Upper lobe of left lung (tissue), 6 donors: ENCODE measurements at regions not wholly inside any gene's neighbourhood (a gene's known extent, or its start where the extent isn't known, plus 50 kb on each side); places are given as distances from the start of the nearest gene placed in this dataset.

Source experiments
- ATAC-seq, 2 donors: fragments of 200-7000 bp; cut with Tn5 transposase; one replicate each; pipeline ENCODE4 v1.9.1; 2022; ENCODE audit warnings: mild to moderate bottlenecking in 2 of 2, moderate library complexity in 2 of 2; ENCODE audit not compliant: low FRiP score in 2 of 2
- DNase-seq, 2 donors: peaks; one replicate each; pipeline ENCODE4 v3.0.0-alpha.2; 2019 to 2020
- H3K27ac ChIP-seq, 4 donors: fragments of 200-600 bp; sonication (generic); one replicate each; pipeline ENCODE4 v1.5.1; 2016 to 2019
- H3K27me3 ChIP-seq, 4 donors: fragments of 200-600 bp; sonication (generic); one replicate each; pipeline ENCODE4 v1.5.1; 2017 to 2019
- H3K36me3 ChIP-seq, 4 donors: fragments of 200-600 bp; sonication (generic); one replicate each; pipeline ENCODE4 v1.5.1; 2016 to 2019
- H3K4me1 ChIP-seq, 4 donors: fragments of 200-600 bp; sonication (generic); one replicate each; pipeline ENCODE4 v1.5.1; 2018 to 2019
- H3K4me3 ChIP-seq, 4 donors: fragments of 200-600 bp; sonication (generic); one replicate each; pipeline ENCODE4 v1.5.1; 2017 to 2019; ENCODE audit warnings: mild to moderate bottlenecking in 2 of 4, moderate library complexity in 1 of 4
- H3K9me3 ChIP-seq, 4 donors: fragments of 200-600 bp; sonication (generic); one replicate each; pipeline ENCODE4 v1.5.1; 2018 to 2019
- EP300 ChIP-seq, 4 donors: sonication (generic); formaldehyde crosslinking; IDR thresholded peaks; one replicate each; pipeline ENCODE4 v1.5.1; 2017; ENCODE audit warnings: antibody characterized with exemption in 4 of 4, control low read depth in 2 of 4
- POLR2A ChIP-seq, 4 donors: fragments of 450-650 bp; IDR thresholded peaks; one replicate each; pipeline ENCODE4 v1.5.1; 2016 to 2017; ENCODE audit warnings: antibody characterized with exemption in 4 of 4, mild to moderate bottlenecking in 2 of 4
- POLR2AphosphoS5 ChIP-seq, 2 donors: sonication (generic); formaldehyde crosslinking; IDR thresholded peaks; one replicate each; pipeline ENCODE4 v1.5.1; 2017; ENCODE audit warnings: antibody characterized with exemption in 2 of 2
- WGBS, 2 donors: methylation state at CpG; one replicate each; pipeline ENCODE4 v1.1.5; 2017 to 2018; 5-methylcytosine and 5-hydroxymethylcytosine counted together
- TF ChIP-seq, protein P1 (sequence below), 6 experiments: fragments of 450-650 bp in 4 of 6; fragments of 200-600 bp in 2 of 6; sonication (generic) in 2 of 6; IDR thresholded peaks; one replicate each; pipeline ENCODE4 v1.5.1; 2016 to 2019; ENCODE audit warnings: antibody characterized with exemption in 6 of 6
- donor health status: DM: no; HTN: no; CAD: no; lungs with moderate emphysema.
- donor health status: DM: no; HTN: yes; CAD: no; lungs with severe emphysema.

GRCh38 chr18:71020342-71021029 is 731.6 kb downstream of the SOCS6 start:
- WGBS, 2 donors = 79% methylated on average over 3 of the region's 3 CpGs
- Histone ChIP-seq H3K4me3 (no peak overlapping the region), H3K9me3 (no peaks in the 10 kb centered on the region), H3K4me1 (no peaks in the 10 kb centered on the region), H3K27ac (no peak overlapping the region), H3K27me3 (no peaks in the 10 kb centered on the region), H3K36me3 (no peaks in the 10 kb centered on the region)
- TF ChIP-seq POLR2A (IDR thresholded peaks at IDR 0.05) (no peak), POLR2AphosphoS5 (IDR thresholded peaks at IDR 0.05) (no peak), EP300 (IDR thresholded peaks at IDR 0.05) (no peak)
- TF ChIP-seq, protein P1, sequence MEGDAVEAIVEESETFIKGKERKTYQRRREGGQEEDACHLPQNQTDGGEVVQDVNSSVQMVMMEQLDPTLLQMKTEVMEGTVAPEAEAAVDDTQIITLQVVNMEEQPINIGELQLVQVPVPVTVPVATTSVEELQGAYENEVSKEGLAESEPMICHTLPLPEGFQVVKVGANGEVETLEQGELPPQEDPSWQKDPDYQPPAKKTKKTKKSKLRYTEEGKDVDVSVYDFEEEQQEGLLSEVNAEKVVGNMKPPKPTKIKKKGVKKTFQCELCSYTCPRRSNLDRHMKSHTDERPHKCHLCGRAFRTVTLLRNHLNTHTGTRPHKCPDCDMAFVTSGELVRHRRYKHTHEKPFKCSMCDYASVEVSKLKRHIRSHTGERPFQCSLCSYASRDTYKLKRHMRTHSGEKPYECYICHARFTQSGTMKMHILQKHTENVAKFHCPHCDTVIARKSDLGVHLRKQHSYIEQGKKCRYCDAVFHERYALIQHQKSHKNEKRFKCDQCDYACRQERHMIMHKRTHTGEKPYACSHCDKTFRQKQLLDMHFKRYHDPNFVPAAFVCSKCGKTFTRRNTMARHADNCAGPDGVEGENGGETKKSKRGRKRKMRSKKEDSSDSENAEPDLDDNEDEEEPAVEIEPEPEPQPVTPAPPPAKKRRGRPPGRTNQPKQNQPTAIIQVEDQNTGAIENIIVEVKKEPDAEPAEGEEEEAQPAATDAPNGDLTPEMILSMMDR (IDR thresholded peaks at IDR 0.05) = no peak
- no peak for DNase-seq
- no peak for ATAC-seq

GRCh38 chr18:71018816-71019215 is 730.0 kb downstream of the SOCS6 start:
- Histone ChIP-seq H3K27ac (no peak overlapping the region), H3K4me3 (no peak overlapping the region), H3K36me3 (no peaks in the 10 kb centered on the region), H3K4me1 (no peaks in the 10 kb centered on the region), H3K9me3 (no peaks in the 10 kb centered on the region), H3K27me3 (no peaks in the 10 kb centered on the region)
- ATAC-seq (no peak), DNase-seq (no peak)
- no peak for TF ChIP-seq POLR2AphosphoS5 (IDR thresholded peaks at IDR 0.05)
- TF ChIP-seq, protein P1 (IDR thresholded peaks at IDR 0.05) = no peak
- TF ChIP-seq POLR2A (IDR thresholded peaks at IDR 0.05) = no peak
- TF ChIP-seq EP300 (IDR thresholded peaks at IDR 0.05) = no peak

GRCh38 chr18:71012789-71013188 is 723.9 kb downstream of the SOCS6 start:
- Histone ChIP-seq H3K4me1 (no peaks in the 10 kb centered on the region), H3K36me3 (no peaks in the 10 kb centered on the region), H3K9me3 (no peaks in the 10 kb centered on the region), H3K4me3 (no peak overlapping the region), H3K27ac (no peak overlapping the region), H3K27me3 (no peaks in the 10 kb centered on the region)
- TF ChIP-seq, protein P1 (IDR thresholded peaks at IDR 0.05) = no peak
- TF ChIP-seq POLR2A (IDR thresholded peaks at IDR 0.05) = no peak
- no peak for TF ChIP-seq EP300 (IDR thresholded peaks at IDR 0.05)
- TF ChIP-seq POLR2AphosphoS5 (IDR thresholded peaks at IDR 0.05) = no peak
- 82 to 88% methylated on average over 1 of the region's 1 CpG for WGBS, 2 donors
- ATAC-seq (no peak), DNase-seq (no peak)

DNA sequence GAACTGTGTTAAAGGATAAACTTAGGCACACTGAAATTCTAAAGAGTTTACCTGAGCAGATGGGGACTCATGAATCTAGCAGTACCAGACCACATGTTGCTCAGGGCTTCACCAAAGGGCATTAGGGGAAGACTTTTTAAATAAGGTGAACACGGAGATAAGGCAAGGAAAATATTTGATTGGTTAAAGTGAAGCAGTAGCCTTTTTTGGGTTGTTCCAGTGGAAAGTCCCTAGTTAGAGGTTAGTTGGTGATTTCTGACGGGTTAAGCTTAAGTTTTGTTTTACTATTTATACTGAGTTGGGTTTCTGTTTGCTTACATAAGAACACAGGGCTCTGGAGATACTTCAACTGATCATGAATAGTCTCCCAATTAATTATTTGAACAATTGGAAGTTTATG is 722.5 kb downstream of the SOCS6 start:
- ATAC-seq = no peak
- Histone ChIP-seq H3K9me3 (no peaks in the 10 kb centered on the region), H3K27me3 (no peaks in the 10 kb centered on the region), H3K4me3 (no peak overlapping the region), H3K27ac (no peak overlapping the region), H3K4me1 (no peaks in the 10 kb centered on the region), H3K36me3 (no peaks in the 10 kb centered on the region)
- 71 to 72% methylated on average over 2 of the region's 2 CpGs for WGBS, 2 donors
- no peak for TF ChIP-seq POLR2A (IDR thresholded peaks at IDR 0.05)
- TF ChIP-seq, protein P1 (IDR thresholded peaks at IDR 0.05) = no peak
- TF ChIP-seq POLR2AphosphoS5 (IDR thresholded peaks at IDR 0.05) = no peak
- no peak for TF ChIP-seq EP300 (IDR thresholded peaks at IDR 0.05)
- DNase-seq = no peak

DNA sequence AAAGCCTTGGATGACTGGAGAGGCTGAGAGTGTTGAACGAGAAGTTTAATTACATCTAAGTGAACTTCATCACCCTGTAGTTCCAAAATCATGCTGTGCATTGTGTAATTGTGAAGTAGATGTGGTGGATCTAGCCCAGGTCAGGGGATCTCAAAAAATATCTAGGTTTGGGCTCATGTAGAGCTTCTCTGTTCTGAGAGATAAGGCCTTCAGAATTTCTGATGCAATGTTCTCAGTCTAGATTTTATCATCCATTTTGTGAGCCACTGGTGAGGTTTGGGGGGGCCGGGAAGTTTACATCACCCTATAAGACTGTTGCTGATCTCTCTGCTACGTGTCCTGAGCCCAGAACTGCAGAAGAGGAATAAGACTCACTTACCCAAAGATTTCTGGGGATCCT is 719.4 kb downstream of the SOCS6 start:
- no peaks in the 10 kb centered on the region for H3K36me3 ChIP-seq
- WGBS, 2 donors = 75 to 80% methylated on average over 3 of the region's 3 CpGs

More for the DNA sequence above, 719.4 kb downstream of the SOCS6 start:
- H3K4me1 ChIP-seq = no peaks in the 10 kb centered on the region
- no peaks in the 10 kb centered on the region for H3K9me3 ChIP-seq
- H3K27me3 ChIP-seq = no peaks in the 10 kb centered on the region
- TF ChIP-seq, protein P1 (IDR thresholded peaks at IDR 0.05) = no peak
- no peak for TF ChIP-seq POLR2A (IDR thresholded peaks at IDR 0.05)
- TF ChIP-seq EP300 (IDR thresholded peaks at IDR 0.05) = no peak
- no peak for TF ChIP-seq POLR2AphosphoS5 (IDR thresholded peaks at IDR 0.05)
- DNase-seq (no peak), ATAC-seq (no peak)
- no peak overlapping the region for H3K4me3 ChIP-seq
- H3K27ac ChIP-seq = no peak overlapping the region
